ENCODE measurements at regions not wholly inside any gene's neighbourhood (a gene's known extent, or its start where the extent isn't known, plus 50 kb on each side); places are given as distances from the start of the nearest gene placed in this dataset.

DNA sequence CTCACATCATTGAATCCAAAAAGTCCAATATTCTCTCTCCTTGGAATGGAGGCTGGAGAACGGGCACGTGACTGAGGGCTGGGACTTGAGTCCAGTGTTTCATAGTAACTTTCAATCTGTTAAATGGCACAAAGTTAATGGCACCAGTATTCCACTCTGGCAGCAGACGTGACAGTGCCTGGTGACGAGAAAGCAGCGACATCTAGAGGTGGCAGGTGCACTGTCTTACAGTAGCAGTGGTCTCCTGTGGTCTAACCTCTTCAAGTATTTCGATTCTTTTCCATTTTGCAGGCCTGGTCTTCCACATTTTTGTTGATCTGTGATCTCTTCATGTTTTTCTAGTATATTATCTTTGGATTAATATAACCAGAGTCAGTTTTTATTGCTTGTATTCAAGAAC, 107.1 kb downstream of the OXSM start:
- TF ChIP-seq ZBTB33 (IDR thresholded peaks at IDR 0.05): no peak
- no peak for TF ChIP-seq REST (IDR thresholded peaks at IDR 0.05)
- TF ChIP-seq FOXA2 (IDR thresholded peaks at IDR 0.05): no peak
- TF ChIP-seq, protein P1, sequence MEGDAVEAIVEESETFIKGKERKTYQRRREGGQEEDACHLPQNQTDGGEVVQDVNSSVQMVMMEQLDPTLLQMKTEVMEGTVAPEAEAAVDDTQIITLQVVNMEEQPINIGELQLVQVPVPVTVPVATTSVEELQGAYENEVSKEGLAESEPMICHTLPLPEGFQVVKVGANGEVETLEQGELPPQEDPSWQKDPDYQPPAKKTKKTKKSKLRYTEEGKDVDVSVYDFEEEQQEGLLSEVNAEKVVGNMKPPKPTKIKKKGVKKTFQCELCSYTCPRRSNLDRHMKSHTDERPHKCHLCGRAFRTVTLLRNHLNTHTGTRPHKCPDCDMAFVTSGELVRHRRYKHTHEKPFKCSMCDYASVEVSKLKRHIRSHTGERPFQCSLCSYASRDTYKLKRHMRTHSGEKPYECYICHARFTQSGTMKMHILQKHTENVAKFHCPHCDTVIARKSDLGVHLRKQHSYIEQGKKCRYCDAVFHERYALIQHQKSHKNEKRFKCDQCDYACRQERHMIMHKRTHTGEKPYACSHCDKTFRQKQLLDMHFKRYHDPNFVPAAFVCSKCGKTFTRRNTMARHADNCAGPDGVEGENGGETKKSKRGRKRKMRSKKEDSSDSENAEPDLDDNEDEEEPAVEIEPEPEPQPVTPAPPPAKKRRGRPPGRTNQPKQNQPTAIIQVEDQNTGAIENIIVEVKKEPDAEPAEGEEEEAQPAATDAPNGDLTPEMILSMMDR (IDR thresholded peaks at IDR 0.05; ENCODE audit: low read depth, low read length, missing input control): peak; percentile 1
- no peak overlapping the region for H3K9ac ChIP-seq (ENCODE audit: low read depth in 1 of 2, low read length in 2 of 2)
- peaks cover 0 to 2% (median 0%) of the 10 kb centered on the region in 4 donors for H3K9me3 ChIP-seq (ENCODE audit: control insufficient read depth in 4 of 4, low read length in 3 of 4)
- WGBS: 67% methylated on average over 6 of the region's 6 CpGs
- no peak overlapping the region for H3K27ac ChIP-seq (ENCODE audit: low read depth in 1 of 2, low read length in 2 of 2)
- no peaks in the 10 kb centered on the region for H3K4me1 ChIP-seq (ENCODE audit: control insufficient read depth in 4 of 4, insufficient read depth in 4 of 4, low read length in 3 of 4)
- DNase-seq (ENCODE audit: low spot score): no peak
- H3K36me3 ChIP-seq (ENCODE audit: control insufficient read depth in 4 of 4, insufficient read depth in 3 of 4, low read depth in 1 of 4, low read length in 3 of 4): no peaks in the 10 kb centered on the region
- H3K4me3 ChIP-seq (ENCODE audit: low read depth in 1 of 3, low read length in 3 of 3): no peak overlapping the region
- no peaks in the 10 kb centered on the region for H3K27me3 ChIP-seq (ENCODE audit: control insufficient read depth in 4 of 4, insufficient read depth in 4 of 4, low read length in 3 of 4)

DNA sequence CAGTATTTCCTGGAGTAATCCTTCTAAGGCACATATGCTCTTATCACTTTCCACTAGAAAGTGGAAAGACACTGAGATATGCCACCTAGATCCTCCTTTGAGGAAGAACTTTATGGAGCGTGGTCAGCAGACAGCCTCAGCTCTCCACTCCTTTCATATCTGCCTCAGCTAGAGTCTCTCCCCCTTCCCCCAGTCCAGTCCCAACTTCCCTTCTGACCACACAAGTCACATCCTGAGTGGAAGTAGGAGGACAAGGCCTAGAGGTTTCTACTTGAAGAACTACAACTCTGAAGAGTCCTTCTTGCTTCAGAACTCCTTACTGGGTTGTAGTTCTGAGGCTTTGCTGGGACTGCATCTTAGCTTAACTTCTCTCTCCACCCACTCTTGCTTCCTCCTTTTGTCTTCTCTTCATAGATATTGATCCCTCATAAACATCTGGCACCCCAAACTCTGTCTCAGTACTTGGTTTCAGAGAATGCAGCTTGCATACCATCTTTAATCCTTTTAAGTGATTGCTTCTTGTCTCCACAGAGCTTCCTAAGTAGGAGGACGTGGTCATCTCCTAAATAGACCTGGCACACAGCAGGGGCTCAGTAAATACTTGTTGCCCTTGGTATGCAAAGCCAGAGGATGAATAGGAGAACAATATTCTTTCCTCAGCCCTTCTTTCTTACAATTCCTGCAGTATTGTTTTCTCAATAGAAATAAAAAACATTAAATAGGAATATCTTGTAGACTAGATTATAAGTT, 109.6 kb downstream of the OXSM start:
- WGBS: 61% methylated on average over 2 of the region's 2 CpGs
- H3K36me3 ChIP-seq (ENCODE audit: control insufficient read depth in 4 of 4, insufficient read depth in 3 of 4, low read depth in 1 of 4, low read length in 3 of 4): no peaks in the 10 kb centered on the region
- peaks cover 0 to 2% (median 0%) of the 10 kb centered on the region in 4 donors for H3K9me3 ChIP-seq (ENCODE audit: control insufficient read depth in 4 of 4, low read length in 3 of 4)
- no peak overlapping the region for H3K4me3 ChIP-seq (ENCODE audit: low read depth in 1 of 3, low read length in 3 of 3)
- no peak for DNase-seq (ENCODE audit: low spot score)
- H3K4me1 ChIP-seq (ENCODE audit: control insufficient read depth in 4 of 4, insufficient read depth in 4 of 4, low read length in 3 of 4): no peaks in the 10 kb centered on the region
- H3K27ac ChIP-seq (ENCODE audit: low read depth in 1 of 2, low read length in 2 of 2): no peak overlapping the region
- no peak overlapping the region for H3K9ac ChIP-seq (ENCODE audit: low read depth in 1 of 2, low read length in 2 of 2)
- H3K27me3 ChIP-seq (ENCODE audit: control insufficient read depth in 4 of 4, insufficient read depth in 4 of 4, low read length in 3 of 4): peaks cover 0 to 4% (median 0%) of the 10 kb centered on the region in 4 donors
- no peak for TF ChIP-seq NR2F2 (IDR thresholded peaks at IDR 0.05)
- TF ChIP-seq ATF3 (IDR thresholded peaks at IDR 0.05): no peak
- no peak for TF ChIP-seq REST (IDR thresholded peaks at IDR 0.05)
- no peak for TF ChIP-seq YY1 (IDR thresholded peaks at IDR 0.05)
- no peak for TF ChIP-seq MAX (IDR thresholded peaks at IDR 0.05)
- TF ChIP-seq, protein P1 (IDR thresholded peaks at IDR 0.05; ENCODE audit: low read depth, low read length, missing input control): no peak
- no peak for TF ChIP-seq FOXA2 (IDR thresholded peaks at IDR 0.05)
- no peak for TF ChIP-seq JUND (IDR thresholded peaks at IDR 0.05)
- TF ChIP-seq FOXA1 (IDR thresholded peaks at IDR 0.05): no peak
- no peak for TF ChIP-seq HNF4G (IDR thresholded peaks at IDR 0.05)
- no peak for TF ChIP-seq GABPA (IDR thresholded peaks at IDR 0.05 in 1 of 2, conservative IDR thresholded peaks at IDR 0.05 in 1 of 2)
- no peak for TF ChIP-seq ZBTB33 (IDR thresholded peaks at IDR 0.05)
- TF ChIP-seq RAD21 (IDR thresholded peaks at IDR 0.05): no peak

Measured in liver (tissue), 8 donors.